HG03066 (cell line): ENCODE measurements at regions not wholly inside any gene's neighbourhood (a gene's known extent, or its start where the extent isn't known, plus 50 kb on each side); places are given as distances from the start of the nearest gene placed in this dataset.

Experiments used
- ATAC-seq: cut with Tn5 transposase; IDR thresholded peaks from one replicate; pipeline ENCODE4 v1.9.1; 2021; ENCODE audit warnings: low read depth; ENCODE audit not compliant: unreplicated experiment

GRCh38 chr4:128606173-128606572, 203.3 kb upstream of the JADE1 start:
- ATAC-seq = no peak

GRCh38 chr4:128604840-128605239, 204.7 kb upstream of the JADE1 start:
- ATAC-seq = no peak

DNA sequence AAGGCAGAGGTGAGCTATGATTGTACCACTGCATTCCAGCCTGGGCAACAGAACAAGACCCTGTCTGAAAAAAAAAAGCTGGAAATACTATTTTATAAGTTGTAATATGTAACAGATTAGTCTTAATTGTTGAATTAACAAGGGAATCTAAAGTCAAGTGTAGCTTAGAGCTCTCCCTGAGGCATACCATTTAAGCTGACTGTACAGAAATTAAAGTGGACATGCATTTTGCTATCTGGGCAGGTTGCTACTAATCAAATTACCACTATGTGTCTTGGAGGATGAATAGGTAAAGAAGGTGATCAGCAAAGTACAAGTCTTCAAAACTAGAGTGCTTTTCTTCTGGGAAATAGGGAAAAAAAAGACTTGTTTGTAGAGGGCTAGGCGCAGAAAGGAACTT, 205.3 kb upstream of the JADE1 start:
- no peak for ATAC-seq

- ATAC-seq = no peak
Observed at GRCh38 chr4:128603081-128603480, 206.4 kb upstream of the JADE1 start.

GRCh38 chr4:128601991-128602695, 207.4 kb upstream of the JADE1 start:
- ATAC-seq = no peak

DNA sequence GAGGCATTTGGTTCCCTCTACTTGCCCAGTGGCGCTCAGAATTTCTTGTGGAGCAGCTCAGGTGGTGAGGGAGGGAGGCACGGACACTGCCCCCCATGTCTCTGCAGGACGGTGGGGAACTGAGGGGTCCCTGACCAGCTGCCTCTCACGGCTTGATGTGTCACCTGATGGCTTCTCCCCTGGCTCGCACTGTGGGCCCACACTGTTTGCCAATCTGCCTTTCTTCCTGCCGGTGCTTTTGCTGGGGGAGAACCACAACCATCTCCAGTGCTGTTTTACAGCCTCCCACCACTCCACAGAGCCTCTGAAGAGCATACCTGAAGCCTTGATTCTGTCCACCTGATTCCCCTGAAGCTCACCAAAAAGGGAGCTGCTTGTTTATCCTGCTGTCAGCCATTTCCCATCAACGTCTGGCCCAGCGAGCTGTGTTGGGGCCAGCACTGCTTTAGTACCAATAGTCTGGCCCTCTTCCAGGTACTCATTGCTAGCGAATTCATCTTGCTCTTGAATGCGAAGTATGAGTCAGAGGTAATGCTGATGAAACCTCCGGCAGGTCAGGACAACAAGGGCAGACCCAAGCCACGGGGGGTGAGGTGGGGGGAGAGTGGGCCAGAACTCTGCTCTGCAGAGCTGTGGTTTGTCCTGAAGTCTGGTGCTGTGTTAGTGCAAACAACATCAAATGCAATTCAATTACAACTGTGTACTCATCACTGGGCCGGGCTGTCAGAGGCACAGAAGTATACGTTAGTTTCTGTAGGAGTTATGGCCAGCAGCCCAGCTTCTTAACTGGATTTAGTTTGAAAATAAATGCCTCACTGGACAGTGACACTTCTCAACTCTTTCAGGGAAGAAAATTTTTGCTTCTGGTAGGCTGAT, 208.3 kb upstream of the JADE1 start:
- no peak for ATAC-seq

- no peak for ATAC-seq
Observed at GRCh38 chr4:128600410-128600809, 209.1 kb upstream of the JADE1 start.

DNA sequence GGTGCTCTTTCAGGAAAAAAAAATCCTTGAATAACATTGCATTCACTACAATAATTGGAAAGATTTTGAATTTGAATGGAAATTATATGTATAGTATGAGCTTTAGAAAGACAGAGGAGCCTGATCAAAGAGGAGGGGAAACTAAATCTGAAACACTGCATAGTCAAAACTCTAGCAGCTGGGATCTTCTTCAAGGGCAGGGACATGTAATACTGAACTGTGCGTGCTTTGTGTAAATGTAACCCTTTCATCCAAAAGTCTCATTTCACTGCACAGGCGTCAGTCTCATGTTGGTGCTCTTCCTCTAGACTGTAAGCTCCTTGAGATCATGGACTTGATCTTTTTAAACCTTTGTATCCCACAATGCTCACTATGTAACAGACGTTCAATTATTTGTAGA, 212.0 kb upstream of the JADE1 start:
- no peak for ATAC-seq

DNA sequence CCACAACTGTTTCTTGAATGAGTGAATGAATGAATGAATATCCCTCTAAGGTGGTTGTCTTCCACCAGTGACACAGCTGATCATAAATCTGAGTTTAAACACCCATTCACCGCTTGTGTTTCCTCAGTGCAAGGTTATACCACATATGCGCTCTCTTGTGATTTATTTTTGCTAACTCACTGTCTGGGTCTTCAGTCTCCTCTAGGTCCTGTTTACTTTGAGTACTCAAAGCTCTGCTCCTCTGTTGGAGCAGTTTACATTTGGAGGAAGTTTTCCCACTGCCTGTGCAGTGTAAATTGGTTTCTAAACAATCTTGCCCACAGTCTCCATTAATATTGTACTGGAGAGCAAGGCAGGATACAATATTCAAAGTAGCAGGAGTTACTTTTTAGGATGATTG, 212.6 kb upstream of the JADE1 start:
- no peak for ATAC-seq

- ATAC-seq = no peak
Observed at GRCh38 chr4:128596115-128596514, 213.4 kb upstream of the JADE1 start.

DNA sequence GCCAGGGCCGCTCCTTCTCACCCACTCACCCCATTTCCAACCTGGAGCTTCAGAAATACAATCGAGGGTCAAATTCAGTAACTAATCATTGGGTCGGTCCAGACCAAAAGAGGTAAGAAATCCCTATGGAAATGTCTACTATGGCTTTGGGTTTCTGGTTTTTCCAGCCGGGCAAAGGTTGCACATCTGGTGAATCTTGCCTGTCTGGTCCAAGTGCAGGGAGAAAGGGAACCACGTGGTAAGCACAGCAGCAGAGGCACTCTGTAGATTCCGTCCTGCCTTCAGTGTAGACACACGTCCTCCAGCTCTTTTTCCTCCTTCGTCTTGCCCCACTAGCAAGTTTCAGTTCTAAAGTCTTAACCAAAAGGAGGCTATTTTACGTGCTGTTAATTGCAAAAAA, 218.0 kb upstream of the JADE1 start:
- no peak for ATAC-seq

GRCh38 chr4:128590773-128591172, 218.7 kb upstream of the JADE1 start:
- ATAC-seq = no peak

DNA sequence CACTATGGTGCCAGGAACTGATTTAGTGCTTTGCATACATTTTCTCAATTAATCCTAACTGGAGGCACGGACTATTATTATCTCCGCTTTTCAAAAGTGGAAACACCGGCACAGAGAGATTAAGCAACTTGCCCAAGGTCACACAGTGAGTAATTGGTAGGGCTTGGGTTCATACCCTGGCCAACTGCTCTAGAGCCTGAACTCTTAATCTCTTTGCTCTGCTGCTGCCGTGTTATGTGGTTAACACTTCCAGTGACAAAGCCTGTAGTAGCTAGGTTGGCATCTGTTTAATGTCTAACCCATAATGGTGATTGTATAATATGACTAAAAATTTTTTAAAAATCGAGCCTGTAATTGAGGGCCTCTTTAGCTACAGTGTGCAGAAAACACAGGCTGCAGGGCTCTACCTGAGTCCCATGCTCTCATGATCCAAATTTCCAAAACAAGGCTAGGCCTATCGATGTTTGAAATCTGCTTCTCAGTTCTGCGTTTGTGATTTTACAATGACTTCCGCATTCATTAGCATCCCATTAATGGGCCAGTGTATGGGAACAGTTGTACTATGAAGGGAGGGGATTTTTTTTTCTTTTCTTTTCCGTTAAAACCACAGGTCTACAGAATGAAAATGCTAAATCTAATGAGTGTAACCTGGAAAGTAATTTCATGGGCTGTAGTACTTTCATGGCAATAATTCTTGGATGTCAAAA, 219.3 kb upstream of the JADE1 start:
- ATAC-seq = no peak

DNA sequence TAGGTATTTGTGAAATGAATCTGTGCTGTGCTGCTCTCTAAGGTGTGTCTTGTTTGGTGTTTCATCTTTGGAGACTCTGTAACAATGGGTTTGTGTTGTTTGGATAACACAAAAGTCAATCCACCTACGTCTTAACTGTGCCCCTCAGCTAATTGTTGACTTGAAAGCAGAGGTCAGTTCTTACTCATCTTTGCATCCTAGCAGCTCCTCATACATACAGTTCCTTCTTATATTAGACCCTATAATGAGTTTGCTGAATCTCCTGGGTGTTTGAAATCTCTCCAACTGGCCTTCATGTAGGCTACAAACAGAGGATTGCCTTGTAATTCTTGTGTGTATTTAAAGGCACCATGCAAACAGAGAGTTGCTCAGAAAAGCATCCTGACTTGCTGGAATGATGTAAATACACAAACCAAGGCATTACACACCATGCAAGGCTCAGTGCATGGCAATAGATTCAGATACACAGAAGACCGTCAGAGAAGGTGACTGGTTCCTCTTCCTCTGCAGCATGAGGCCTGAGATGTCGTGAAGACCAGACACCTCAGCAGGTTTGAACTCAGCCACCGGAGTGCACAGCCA, 220.0 kb upstream of the JADE1 start:
- no peak for ATAC-seq

DNA sequence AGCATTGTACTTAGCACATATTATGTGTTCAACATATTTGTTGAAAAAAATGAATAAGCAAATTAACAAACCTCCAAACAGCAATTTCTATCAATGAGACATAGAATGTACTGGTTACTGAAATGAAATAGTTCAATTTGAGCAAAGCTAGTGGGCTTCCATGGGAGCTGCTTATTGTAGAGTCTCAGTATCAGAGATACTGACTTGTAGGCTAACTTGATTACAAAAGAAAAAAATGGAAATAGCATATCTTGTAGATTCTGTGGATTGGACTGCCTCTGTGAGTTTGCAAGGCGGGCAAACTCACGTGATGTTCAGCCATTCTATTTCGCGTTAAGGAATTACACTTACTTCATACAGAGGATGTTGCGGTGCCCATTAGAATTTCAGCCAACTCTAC, 222.1 kb upstream of the JADE1 start:
- no peak for ATAC-seq

DNA sequence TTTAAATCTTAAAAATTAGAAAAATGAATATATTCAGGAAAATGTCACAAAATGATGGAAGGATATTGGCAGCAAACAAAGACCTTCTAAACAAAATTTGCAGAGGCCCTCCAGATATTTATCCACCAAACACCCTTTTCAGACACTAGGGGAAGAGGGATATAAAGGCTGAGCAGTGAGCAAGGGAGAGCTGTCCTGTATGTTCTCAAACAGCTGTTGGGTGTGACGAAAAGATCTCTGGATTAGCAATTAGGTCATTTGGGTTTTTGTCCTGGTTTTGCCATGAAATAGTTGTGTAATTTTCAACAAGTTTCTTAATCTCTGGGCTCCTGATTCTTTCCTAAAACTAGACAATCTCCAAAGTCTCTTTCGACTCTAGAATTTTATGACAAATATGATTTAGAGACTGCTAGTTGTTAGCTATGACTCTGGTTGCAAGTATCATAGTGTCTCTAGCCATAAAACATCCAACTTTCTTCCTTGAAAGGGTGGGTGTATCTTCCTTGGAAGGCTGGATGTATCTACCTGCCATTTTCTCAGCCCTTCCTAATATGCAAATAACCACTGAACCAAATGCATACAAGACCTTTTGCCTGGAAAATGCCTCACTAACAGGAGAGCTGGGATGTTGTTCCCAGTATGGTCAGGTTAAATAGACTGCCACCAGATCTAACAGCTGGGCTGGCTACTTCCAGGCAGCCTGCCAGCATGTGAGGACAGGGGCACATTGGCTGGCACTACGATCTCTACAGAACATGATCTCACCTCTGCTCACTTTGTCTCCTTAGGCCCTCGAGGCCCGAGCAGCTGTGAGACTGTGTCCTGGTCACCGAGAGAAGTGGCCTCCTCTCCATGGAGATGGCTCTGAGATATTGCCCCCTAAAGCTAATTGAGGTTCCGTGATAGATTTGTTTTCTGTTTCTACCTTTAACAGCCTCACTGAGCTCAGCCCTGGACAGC, 225.5 kb upstream of the JADE1 start:
- no peak for ATAC-seq

DNA sequence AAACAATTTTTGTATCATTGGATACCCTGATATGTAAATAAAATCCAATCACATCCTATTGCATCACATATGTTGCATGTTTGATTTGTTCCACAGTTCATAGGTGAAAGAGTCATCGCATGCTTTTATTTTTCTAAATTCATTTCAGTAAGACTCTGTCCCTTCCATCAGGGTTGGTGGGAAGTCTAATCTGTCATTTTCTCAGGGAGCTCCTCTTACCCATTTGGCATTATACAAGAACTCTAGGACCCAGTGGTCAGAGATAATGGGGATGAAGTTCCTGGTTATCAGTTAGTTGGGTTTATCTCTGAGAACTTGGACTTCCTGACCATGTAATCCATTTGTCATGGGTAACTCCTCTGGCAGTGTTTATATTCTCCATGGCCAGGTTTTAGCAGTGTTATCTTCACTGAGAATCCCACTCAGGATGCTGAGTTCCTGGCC, 227.1 kb upstream of the JADE1 start:
- ATAC-seq = no peak

DNA sequence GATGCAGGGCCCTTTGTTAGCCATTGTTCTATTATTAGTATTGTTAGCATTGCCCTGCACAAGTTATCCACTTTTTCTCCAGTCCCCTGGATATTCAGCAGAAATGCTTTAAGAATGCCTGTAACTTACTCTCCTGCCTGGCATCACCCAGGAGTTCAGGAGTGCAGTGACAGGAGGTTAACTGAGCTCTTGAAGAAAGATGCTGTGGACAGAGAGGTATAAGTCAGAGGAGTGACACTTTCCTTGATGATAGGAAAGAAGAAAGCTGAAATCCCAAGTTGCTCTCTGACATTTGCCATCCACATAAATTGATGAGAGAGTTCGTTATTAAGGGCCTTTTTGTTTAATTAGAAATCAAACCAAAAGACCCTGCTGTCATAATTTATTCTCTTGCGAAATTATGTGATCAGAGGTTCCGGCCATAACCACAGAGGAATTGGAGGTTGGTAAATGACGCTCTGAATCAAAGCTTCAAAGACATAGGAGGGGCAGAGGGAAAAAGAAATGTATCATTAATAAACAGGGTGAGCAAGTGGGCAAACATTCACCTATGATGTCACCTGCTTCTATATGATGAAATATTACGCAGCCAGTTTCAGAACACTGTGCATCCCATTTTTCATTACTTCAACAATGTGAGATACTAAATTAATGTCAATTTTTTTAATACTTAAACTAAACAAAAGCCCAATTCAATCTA, 230.2 kb upstream of the JADE1 start:
- ATAC-seq = no peak

GRCh38 chr4:128574706-128575105, 234.8 kb upstream of the JADE1 start:
- ATAC-seq = peak; percentile 96
